ENCODE measurements at regions not wholly inside any gene's neighbourhood (a gene's known extent, or its start where the extent isn't known, plus 50 kb on each side); places are given as distances from the start of the nearest gene placed in this dataset.

- Histone ChIP-seq H3K4me1 (ENCODE audit: control insufficient read depth, extremely low read depth, insufficient read depth, low read length) (no peaks in the 10 kb centered on the region), H3K9ac (ENCODE audit: control insufficient read depth, extremely low read depth, insufficient read depth, low read length) (no peak overlapping the region), H3K9me3 (ENCODE audit: control insufficient read depth, low read depth, low read length) (no peaks in the 10 kb centered on the region), H3K4me2 (ENCODE audit: control insufficient read depth, extremely low read depth, insufficient read depth, low read depth, low read length) (no peak overlapping the region), H3K9me1 (ENCODE audit: control insufficient read depth, extremely low read depth, insufficient read depth, low read length) (no peaks in the 10 kb centered on the region), H3K27me3 (ENCODE audit: control insufficient read depth, extremely low read depth, insufficient read depth, low read length) (no peaks in the 10 kb centered on the region), H3K27ac (ENCODE audit: control insufficient read depth, insufficient read depth, low read length) (no peak overlapping the region), H4K20me1 (ENCODE audit: control insufficient read depth, extremely low read depth, insufficient read depth, low read length) (no peaks in the 10 kb centered on the region), H2AFZ (ENCODE audit: control insufficient read depth, low read length) (no peak overlapping the region), H3K4me3 (ENCODE audit: control insufficient read depth in 2 of 3, extremely low read depth in 1 of 3, insufficient read depth in 2 of 3, low read depth in 1 of 3, low read length in 3 of 3) (no peak overlapping the region), H3K79me2 (ENCODE audit: control insufficient read depth, insufficient read depth, low read length) (no peaks in the 10 kb centered on the region), H3K36me3 (ENCODE audit: control insufficient read depth in 2 of 2, extremely low read depth in 1 of 2, insufficient read depth in 2 of 2, low read length in 2 of 2) (no peaks in the 10 kb centered on the region)
- DNase-seq (ENCODE audit: low read depth, low spot score) (no peak), FAIRE-seq (no peak)
- dilution Hi-C loops (cut with MboI; ENCODE audit: extremely low pct_ligation_motif_present, low sequenced_read_pairs), result no loop called here
- TF ChIP-seq EZH2 (IDR thresholded peaks at IDR 0.05; ENCODE audit: low read length), result no peak
- no peak for TF ChIP-seq CTCF (optimal IDR thresholded peaks at IDR 0.05 in 1 of 3, IDR thresholded peaks at IDR 0.05 in 1 of 3, conservative IDR thresholded peaks at IDR 0.05 in 1 of 3; ENCODE audit: extremely low read depth in 1 of 3, insufficient read depth in 2 of 3, low read length in 3 of 3)
Observed at GRCh38 chr5:157949520-157949919, 90.6 kb upstream of the CLINT1 start.

DNA sequence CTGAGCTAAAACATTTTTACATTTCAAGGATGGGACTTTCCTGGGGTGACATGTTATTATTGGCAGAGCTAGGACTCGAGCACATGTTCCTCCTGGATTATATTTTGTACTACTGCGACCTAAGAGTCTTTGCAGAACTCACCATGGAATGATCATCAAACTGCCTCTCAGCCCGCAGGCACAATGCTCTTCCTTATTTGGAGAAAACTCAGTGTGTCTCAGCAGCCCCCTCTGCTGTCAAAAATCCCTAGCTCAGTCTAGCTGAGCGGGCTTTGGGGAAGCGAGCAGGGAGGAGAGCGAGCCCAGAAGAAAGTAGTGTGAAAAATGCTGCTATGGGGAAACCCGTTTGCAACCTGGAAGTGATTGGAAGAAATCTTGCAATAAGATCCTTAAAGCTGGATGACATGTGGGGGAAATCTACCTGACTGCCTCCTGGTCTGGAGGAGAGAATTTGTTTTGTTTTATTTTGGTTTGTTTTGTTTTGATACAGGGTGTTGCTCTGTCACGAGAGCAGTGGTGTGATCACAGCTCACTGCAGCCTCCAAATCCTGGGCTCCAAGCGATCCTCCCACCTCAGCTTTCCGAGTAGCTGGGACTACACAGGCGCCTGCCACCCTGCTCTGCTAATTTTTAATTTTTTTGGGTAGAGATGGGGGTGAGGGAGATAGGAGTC lies 89.9 kb upstream of the CLINT1 start:
- DNase-seq (ENCODE audit: low read depth, low spot score), result peak; percentile 41
- no peaks in the 10 kb centered on the region for H3K79me2 ChIP-seq (ENCODE audit: control insufficient read depth, insufficient read depth, low read length)
- H3K4me2 ChIP-seq (ENCODE audit: control insufficient read depth, extremely low read depth, insufficient read depth, low read depth, low read length), result peak overlapping the region; percentile 73
- no peak overlapping the region for H3K27ac ChIP-seq (ENCODE audit: control insufficient read depth, insufficient read depth, low read length)
- no peaks in the 10 kb centered on the region for H3K9me3 ChIP-seq (ENCODE audit: control insufficient read depth, low read depth, low read length)
- dilution Hi-C loops (cut with MboI; ENCODE audit: extremely low pct_ligation_motif_present, low sequenced_read_pairs), result no loop called here
- no peaks in the 10 kb centered on the region for H4K20me1 ChIP-seq (ENCODE audit: control insufficient read depth, extremely low read depth, insufficient read depth, low read length)
- peak overlapping the region; percentile 10 for H3K9ac ChIP-seq (ENCODE audit: control insufficient read depth, extremely low read depth, insufficient read depth, low read length)
- no peaks in the 10 kb centered on the region for H3K9me1 ChIP-seq (ENCODE audit: control insufficient read depth, extremely low read depth, insufficient read depth, low read length)
- H3K4me1 ChIP-seq (ENCODE audit: control insufficient read depth, extremely low read depth, insufficient read depth, low read length), result no peaks in the 10 kb centered on the region
- H3K4me3 ChIP-seq (ENCODE audit: control insufficient read depth in 2 of 3, extremely low read depth in 1 of 3, insufficient read depth in 2 of 3, low read depth in 1 of 3, low read length in 3 of 3), result peak overlapping the region in 1 of 3 experiments; percentile 9
- TF ChIP-seq CTCF (optimal IDR thresholded peaks at IDR 0.05 in 1 of 3, IDR thresholded peaks at IDR 0.05 in 1 of 3, conservative IDR thresholded peaks at IDR 0.05 in 1 of 3; ENCODE audit: extremely low read depth in 1 of 3, insufficient read depth in 2 of 3, low read length in 3 of 3) (peak; percentile 82 to 93 (median 83)), EZH2 (IDR thresholded peaks at IDR 0.05; ENCODE audit: low read length) (no peak)
- H3K27me3 ChIP-seq (ENCODE audit: control insufficient read depth, extremely low read depth, insufficient read depth, low read length), result no peaks in the 10 kb centered on the region
- peak; percentile 97 for FAIRE-seq
- H2AFZ ChIP-seq (ENCODE audit: control insufficient read depth, low read length), result peak overlapping the region; percentile 92
- no peaks in the 10 kb centered on the region for H3K36me3 ChIP-seq (ENCODE audit: control insufficient read depth in 2 of 2, extremely low read depth in 1 of 2, insufficient read depth in 2 of 2, low read length in 2 of 2)

Data from keratinocyte (primary cell).